ENCODE measurements at regions not wholly inside any gene's neighbourhood (a gene's known extent, or its start where the extent isn't known, plus 50 kb on each side); places are given as distances from the start of the nearest gene placed in this dataset.

DNA sequence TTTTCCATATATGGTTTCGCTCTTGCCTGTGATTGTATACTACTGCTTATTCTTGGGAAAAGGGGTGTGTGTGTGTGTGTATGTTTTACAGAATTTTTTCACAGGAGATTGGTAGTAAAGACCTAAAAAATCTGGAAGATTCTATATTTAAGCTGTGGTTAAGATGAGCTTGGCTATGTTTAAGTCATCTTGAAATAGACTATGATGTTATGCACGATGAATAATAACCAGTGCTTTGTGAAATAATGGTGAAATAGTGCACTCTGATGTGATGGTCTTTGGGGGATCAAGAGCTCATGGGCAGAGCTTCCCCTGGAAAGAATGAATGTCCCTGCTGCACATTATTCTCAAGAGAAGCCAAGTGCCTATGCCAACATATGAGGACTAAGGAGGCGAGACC, 301.0 kb downstream of the ACTL7B start:
- H3K9me3 ChIP-seq (replicated peaks in 1 of 3), result no peaks in the 10 kb centered on the region
- peaks cover 0 to 10% of the 10 kb centered on the region in 2 donors for H3K4me1 ChIP-seq (replicated peaks in 1 of 2)
- WGBS, 4 donors, result 91 to 94% (median 93%) methylated on average over 3 of the region's 3 CpGs
- H3K27ac ChIP-seq, result no peak overlapping the region
- no peaks in the 10 kb centered on the region for H3K36me3 ChIP-seq (replicated peaks in 1 of 2)
- H3K27me3 ChIP-seq, result no peaks in the 10 kb centered on the region
- intact Hi-C loops (cut with DNase I), result no loop called here
- no peak for TF ChIP-seq POLR2A (IDR thresholded peaks at IDR 0.05)
- TF ChIP-seq, protein P1, sequence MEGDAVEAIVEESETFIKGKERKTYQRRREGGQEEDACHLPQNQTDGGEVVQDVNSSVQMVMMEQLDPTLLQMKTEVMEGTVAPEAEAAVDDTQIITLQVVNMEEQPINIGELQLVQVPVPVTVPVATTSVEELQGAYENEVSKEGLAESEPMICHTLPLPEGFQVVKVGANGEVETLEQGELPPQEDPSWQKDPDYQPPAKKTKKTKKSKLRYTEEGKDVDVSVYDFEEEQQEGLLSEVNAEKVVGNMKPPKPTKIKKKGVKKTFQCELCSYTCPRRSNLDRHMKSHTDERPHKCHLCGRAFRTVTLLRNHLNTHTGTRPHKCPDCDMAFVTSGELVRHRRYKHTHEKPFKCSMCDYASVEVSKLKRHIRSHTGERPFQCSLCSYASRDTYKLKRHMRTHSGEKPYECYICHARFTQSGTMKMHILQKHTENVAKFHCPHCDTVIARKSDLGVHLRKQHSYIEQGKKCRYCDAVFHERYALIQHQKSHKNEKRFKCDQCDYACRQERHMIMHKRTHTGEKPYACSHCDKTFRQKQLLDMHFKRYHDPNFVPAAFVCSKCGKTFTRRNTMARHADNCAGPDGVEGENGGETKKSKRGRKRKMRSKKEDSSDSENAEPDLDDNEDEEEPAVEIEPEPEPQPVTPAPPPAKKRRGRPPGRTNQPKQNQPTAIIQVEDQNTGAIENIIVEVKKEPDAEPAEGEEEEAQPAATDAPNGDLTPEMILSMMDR (IDR thresholded peaks at IDR 0.05), result no peak
- no peak overlapping the region for H3K4me3 ChIP-seq
- no peak for DNase-seq

DNA sequence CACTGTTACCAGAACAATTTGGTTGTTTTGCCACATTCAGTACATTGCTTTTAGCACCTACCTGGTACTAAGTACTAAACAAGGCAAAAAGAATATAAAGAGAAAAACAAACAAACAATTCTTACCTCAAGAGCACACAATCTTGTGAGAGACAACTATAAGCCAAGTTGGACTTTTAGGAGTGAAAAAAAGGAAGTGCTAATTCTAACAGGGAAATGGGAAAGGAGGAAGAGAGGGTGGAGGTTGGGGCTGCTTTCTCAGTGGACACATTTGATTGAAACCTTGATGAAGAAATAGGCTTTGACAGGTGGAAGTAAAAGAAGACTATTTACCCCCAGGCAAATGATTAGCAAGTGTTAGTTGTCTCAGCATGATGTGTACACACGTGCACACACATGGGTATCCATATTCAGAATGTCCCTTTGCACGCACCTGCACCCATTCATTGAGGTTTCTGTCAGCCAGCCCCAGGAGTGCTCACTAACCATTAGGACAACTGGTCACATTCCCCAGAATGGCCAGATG, 302.6 kb downstream of the ACTL7B start:
- H3K4me3 ChIP-seq, result no peak overlapping the region

DNA sequence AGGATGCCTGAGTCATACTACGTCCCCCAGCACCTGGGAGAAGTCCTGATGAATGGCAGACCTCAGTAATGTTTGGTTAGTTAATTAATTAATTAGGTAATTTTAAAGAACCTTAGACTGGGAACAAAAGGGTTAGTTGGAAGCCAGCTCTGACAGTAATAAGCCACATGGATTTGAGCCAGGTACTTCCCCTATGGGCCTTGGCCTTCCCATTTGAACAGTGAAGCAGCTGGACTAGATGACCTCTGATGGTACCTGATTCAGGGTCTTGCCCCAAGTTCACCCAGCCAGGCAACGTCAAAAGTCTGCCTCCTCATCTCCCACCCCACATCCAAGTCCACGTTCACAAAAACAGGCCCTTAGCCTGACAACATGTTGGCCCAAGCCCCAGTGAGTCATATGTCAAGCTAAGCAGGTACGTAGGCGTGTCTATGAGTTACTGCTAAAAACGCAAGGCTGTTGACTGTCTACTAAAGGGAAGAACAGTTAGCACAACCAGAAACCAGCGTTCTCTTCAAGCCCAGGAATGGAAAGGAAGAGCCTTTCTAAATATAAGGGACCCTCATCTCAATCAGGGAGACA, 303.2 kb downstream of the ACTL7B start:
- intact Hi-C loops (cut with DNase I), result no loop called here
- TF ChIP-seq, protein P1 (IDR thresholded peaks at IDR 0.05), result no peak
- no peak for TF ChIP-seq POLR2A (IDR thresholded peaks at IDR 0.05)
- DNase-seq, result peak; percentile 50 to 83 (median 67)
- Histone ChIP-seq H3K4me3 (no peak overlapping the region), H3K27ac (no peak overlapping the region), H3K4me1 (replicated peaks in 1 of 2) (peaks cover 0 to 10% of the 10 kb centered on the region in 2 donors), H3K36me3 (replicated peaks in 1 of 2) (no peaks in the 10 kb centered on the region), H3K27me3 (no peaks in the 10 kb centered on the region), H3K9me3 (replicated peaks in 1 of 3) (no peaks in the 10 kb centered on the region)
- 38 to 77% (median 47%) methylated on average over 7 of the region's 7 CpGs for WGBS, 4 donors

More for the DNA sequence above, 302.6 kb downstream of the ACTL7B start:
- intact Hi-C loops (cut with DNase I), result no loop called here
- DNase-seq, result no peak
- 88 to 100% (median 93%) methylated on average over 2 of the region's 2 CpGs for WGBS, 4 donors
- H3K27ac ChIP-seq, result no peak overlapping the region
- H3K4me1 ChIP-seq (replicated peaks in 1 of 2), result peaks cover 0 to 10% of the 10 kb centered on the region in 2 donors
- no peaks in the 10 kb centered on the region for H3K36me3 ChIP-seq (replicated peaks in 1 of 2)
- H3K9me3 ChIP-seq (replicated peaks in 1 of 3), result no peaks in the 10 kb centered on the region
- H3K27me3 ChIP-seq, result no peaks in the 10 kb centered on the region
- TF ChIP-seq POLR2A (IDR thresholded peaks at IDR 0.05), result no peak
- TF ChIP-seq, protein P1 (IDR thresholded peaks at IDR 0.05), result no peak

DNA sequence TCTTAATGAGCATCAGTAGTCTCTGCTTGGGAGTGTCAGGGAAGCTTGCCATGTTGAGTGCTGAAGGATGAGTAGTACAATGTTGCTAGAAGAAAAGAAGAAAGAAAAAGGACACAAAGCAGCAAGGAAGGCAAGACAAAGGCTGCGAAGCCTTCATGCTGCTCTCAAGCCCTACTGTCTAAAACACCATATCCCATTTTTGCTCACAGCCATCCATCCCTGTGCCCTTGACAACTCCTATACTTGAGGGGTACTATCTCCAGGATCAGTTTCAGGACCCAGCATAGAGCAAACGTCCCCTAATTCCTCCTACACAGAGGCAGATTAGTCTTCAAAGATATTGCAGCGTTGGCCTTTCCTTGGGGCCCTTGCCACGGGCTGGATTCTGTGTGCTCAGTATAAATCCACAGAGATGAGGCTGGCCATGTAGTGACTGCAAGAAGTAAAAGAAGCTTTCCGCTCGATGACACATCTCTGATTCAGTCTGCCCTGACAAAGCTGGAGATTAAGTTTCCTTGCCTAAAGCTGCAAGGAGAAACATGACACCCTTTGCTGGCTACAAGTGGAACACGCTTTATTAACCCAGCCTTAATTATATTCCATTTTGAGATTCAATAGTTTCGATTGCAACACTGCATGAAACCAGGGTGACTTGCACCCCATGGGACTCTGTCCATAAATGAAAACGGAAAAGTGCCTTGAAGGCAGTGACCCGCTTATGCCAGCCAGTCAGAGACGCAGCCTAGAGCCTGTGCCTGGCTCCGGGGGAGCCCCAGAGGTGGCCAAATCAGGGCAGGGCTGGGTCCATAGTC, 304.6 kb downstream of the ACTL7B start:
- H3K9me3 ChIP-seq (replicated peaks in 1 of 3), result no peaks in the 10 kb centered on the region
- no peaks in the 10 kb centered on the region for H3K27me3 ChIP-seq
- intact Hi-C loops (cut with DNase I), result no loop called here
- TF ChIP-seq, protein P1 (IDR thresholded peaks at IDR 0.05), result no peak
- no peak for TF ChIP-seq POLR2A (IDR thresholded peaks at IDR 0.05)
- H3K36me3 ChIP-seq (replicated peaks in 1 of 2), result no peaks in the 10 kb centered on the region
- peaks cover 0 to 10% of the 10 kb centered on the region in 2 donors for H3K4me1 ChIP-seq (replicated peaks in 1 of 2)
- DNase-seq, result peak in 6 of 7 donors; percentile 25 to 61 (median 42)
- 42 to 64% (median 47%) methylated on average over 12 of the region's 12 CpGs for WGBS, 4 donors
- peak overlapping the region in 2 of 5 donors; percentile 24 to 53 for H3K27ac ChIP-seq
- no peak overlapping the region for H3K4me3 ChIP-seq

All from adrenal gland (tissue), 9 donors.